Natural killer cell (primary cell): ENCODE measurements at regions not wholly inside any gene's neighbourhood (a gene's known extent, or its start where the extent isn't known, plus 50 kb on each side); places are given as distances from the start of the nearest gene placed in this dataset.

ENCODE experiments used
- ATAC-seq, 3 donors: fragments of 150-1000 bp in 2 of 3; fragments of 200-7000 bp in 1 of 3; cut with Tn5 transposase; 1 replicate in 1 of 3; 2 replicates in 2 of 3; pipeline ENCODE4 v1.10.0; 2021; ENCODE audit warnings: mild to moderate bottlenecking in 2 of 3, moderate library complexity in 2 of 3
- DNase-seq, 2 donors: peaks; one replicate each; pipeline versions ENCODE4 v3.0.0 to v3.0.0-alpha.2; 2013 to 2021; ENCODE audit warnings: mixed read lengths in 1 of 2
- H3K27ac ChIP-seq: one replicate; pipeline ENCODE4 v1.5.1; 2013; ENCODE audit warnings: mild to moderate bottlenecking, low read length
- H3K27me3 ChIP-seq: one replicate; pipeline ENCODE4 v1.6.1; 2013; ENCODE audit warnings: low read length; ENCODE audit not compliant: control insufficient read depth, insufficient read depth
- H3K36me3 ChIP-seq: one replicate; pipeline ENCODE4 v1.6.1; 2013; ENCODE audit warnings: low read length; ENCODE audit not compliant: control insufficient read depth, insufficient read depth
- H3K4me1 ChIP-seq: one replicate; pipeline ENCODE4 v1.6.1; 2013; ENCODE audit warnings: low read length; ENCODE audit not compliant: control insufficient read depth, insufficient read depth
- H3K4me3 ChIP-seq: one replicate; pipeline ENCODE4 v1.5.1; 2013; ENCODE audit warnings: low read length
- H3K9me3 ChIP-seq: one replicate; pipeline ENCODE4 v1.6.1; 2013; ENCODE audit warnings: low read length; ENCODE audit not compliant: control insufficient read depth, insufficient read depth
- H3K27ac Mint-ChIP-seq, 2 donors: one replicate each; pipeline ENCODE4 v1.8.0; 2022; ENCODE audit warnings: mild to moderate bottlenecking in 2 of 2, mixed read lengths in 2 of 2, moderate library complexity in 1 of 2
- H3K27me3 Mint-ChIP-seq, 2 donors: one replicate each; pipeline ENCODE4 v1.8.0; 2022; ENCODE audit warnings: low read depth in 2 of 2, mixed read lengths in 2 of 2
- H3K36me3 Mint-ChIP-seq: one replicate; pipeline ENCODE4 v1.8.0; 2022; ENCODE audit warnings: mixed read lengths
- H3K4me1 Mint-ChIP-seq, 2 donors: one replicate each; pipeline ENCODE4 v1.8.0; 2022; ENCODE audit warnings: mixed read lengths in 2 of 2
- H3K4me3 Mint-ChIP-seq: one replicate; pipeline ENCODE4 v1.8.0; 2022; ENCODE audit warnings: mild to moderate bottlenecking, moderate library complexity, mixed read lengths
- H3K9me3 Mint-ChIP-seq, 2 donors: one replicate each; pipeline ENCODE4 v1.8.0; 2022; ENCODE audit warnings: mixed read lengths in 2 of 2
- CTCF ChIP-seq: fragments of 200-600 bp; IDR thresholded peaks from one replicate; pipeline ENCODE4 v1.8.0; 2022; ENCODE audit warnings: antibody characterized with exemption
- WGBS: methylation state at CpG from one replicate; pipeline ENCODE4 v1.1.7; 2013; ENCODE audit warnings: missing lambda C conversion rate; ENCODE audit not compliant: insufficient coverage; 5-methylcytosine and 5-hydroxymethylcytosine counted together
- intact Hi-C: fragments of 100-400 bp; cut with micrococcal nuclease; formaldehyde crosslinking; loops from one replicate; pipeline ENCODE4 v1.14.2; 2022

- Histone ChIP-seq H3K27ac (no peak overlapping the region), H3K4me1 (no peaks in the 10 kb centered on the region), H3K4me3 (no peak overlapping the region), H3K9me3 (no peaks in the 10 kb centered on the region), H3K27me3 (no peaks in the 10 kb centered on the region), H3K36me3 (no peaks in the 10 kb centered on the region)
- intact Hi-C loops, result no loop called here
- WGBS, result 68% methylated on average over 1 of the region's 2 CpGs
- Mint-ChIP-seq H3K27ac (no peak overlapping the region), H3K27me3 (peaks cover 7 to 27% of the 10 kb centered on the region in 2 donors), H3K36me3 (no peaks in the 10 kb centered on the region), H3K4me1 (no peaks in the 10 kb centered on the region), H3K4me3 (no peak overlapping the region), H3K9me3 (no peaks in the 10 kb centered on the region)
- TF ChIP-seq CTCF, result no peak
- ATAC-seq, result no peak
- DNase-seq, result no peak
Measured at GRCh38 chr7:26444555-26444954, 152.9 kb downstream of the SNX10 start.

- peaks cover 7 to 32% of the 10 kb centered on the region in 2 donors for H3K27me3 Mint-ChIP-seq
- DNase-seq (no peak), ATAC-seq (no peak)
- TF ChIP-seq CTCF, result no peak
- no peaks in the 10 kb centered on the region for H3K9me3 ChIP-seq
- no peaks in the 10 kb centered on the region for H3K36me3 Mint-ChIP-seq
- no peaks in the 10 kb centered on the region for H3K9me3 Mint-ChIP-seq
- no peak overlapping the region for H3K4me3 ChIP-seq
- intact Hi-C loops, result no loop called here
- no peaks in the 10 kb centered on the region for H3K4me1 Mint-ChIP-seq
- H3K27ac ChIP-seq, result no peak overlapping the region
- no peak overlapping the region for H3K4me3 Mint-ChIP-seq
- H3K4me1 ChIP-seq, result no peaks in the 10 kb centered on the region
- H3K27me3 ChIP-seq, result no peaks in the 10 kb centered on the region
- H3K27ac Mint-ChIP-seq, result no peak overlapping the region
- H3K36me3 ChIP-seq, result no peaks in the 10 kb centered on the region
- 91% methylated on average over 1 of the region's 1 CpG for WGBS
Measured at GRCh38 chr7:26447116-26447515, 155.5 kb downstream of the SNX10 start.

GRCh38 chr7:26449175-26450165 lies 157.8 kb downstream of the SNX10 start:
- TF ChIP-seq CTCF, result no peak
- Histone ChIP-seq H3K9me3 (no peaks in the 10 kb centered on the region), H3K4me1 (no peaks in the 10 kb centered on the region), H3K36me3 (no peaks in the 10 kb centered on the region), H3K4me3 (no peak overlapping the region), H3K27me3 (no peaks in the 10 kb centered on the region), H3K27ac (no peak overlapping the region)
- Mint-ChIP-seq H3K27me3 (peaks cover 7 to 32% of the 10 kb centered on the region in 2 donors), H3K4me3 (no peak overlapping the region), H3K4me1 (no peaks in the 10 kb centered on the region), H3K27ac (no peak overlapping the region), H3K36me3 (no peaks in the 10 kb centered on the region), H3K9me3 (no peaks in the 10 kb centered on the region)
- ATAC-seq (no peak), DNase-seq (no peak)
- 84% methylated on average over 12 of the region's 12 CpGs for WGBS
- intact Hi-C loops, result no loop called here
